GM21367 (cell line): ENCODE measurements at regions not wholly inside any gene's neighbourhood (a gene's known extent, or its start where the extent isn't known, plus 50 kb on each side); places are given as distances from the start of the nearest gene placed in this dataset.

Experiments
- ATAC-seq: cut with Tn5 transposase; IDR thresholded peaks from one replicate; pipeline ENCODE4 v1.9.1; 2021; ENCODE audit not compliant: unreplicated experiment

DNA sequence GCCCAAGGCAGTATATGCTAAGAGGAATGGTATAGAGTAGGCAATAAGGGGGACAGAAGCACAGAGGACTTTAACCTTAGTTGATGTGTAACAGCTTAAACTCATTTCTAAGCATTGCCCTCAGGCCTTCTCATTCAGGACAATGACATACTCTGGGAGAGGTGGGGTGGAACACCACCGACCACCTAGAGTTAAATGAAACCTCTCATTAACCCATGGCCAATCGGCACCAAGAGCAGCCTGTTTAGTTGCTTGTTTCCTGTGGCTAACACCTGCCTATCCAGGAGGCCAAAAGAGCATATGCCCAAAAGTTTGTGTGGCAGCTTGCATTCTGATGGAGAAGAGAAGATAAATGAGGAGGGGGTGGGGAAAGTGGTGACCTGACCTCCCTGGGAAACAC lies 50.0 kb downstream of the PABIR2 start:
- ATAC-seq: no peak

DNA sequence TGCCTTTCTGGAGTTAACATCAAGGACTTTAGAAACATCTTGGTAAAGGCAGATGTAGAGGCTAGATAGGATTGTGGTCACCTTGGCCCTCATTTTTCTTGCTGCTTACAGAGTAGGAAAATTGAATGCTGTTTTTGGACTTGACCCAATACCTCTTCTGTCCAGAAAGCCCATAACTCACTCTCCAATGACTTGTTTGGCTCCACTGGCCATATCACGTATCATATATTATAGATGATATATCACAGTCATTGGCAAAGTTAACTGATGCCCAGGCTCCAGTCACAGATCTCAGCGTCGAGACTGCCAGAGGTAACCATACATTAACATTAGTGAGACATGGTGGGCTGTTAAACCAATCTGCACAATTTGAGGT lies 50.6 kb downstream of the PABIR2 start:
- ATAC-seq: no peak

DNA sequence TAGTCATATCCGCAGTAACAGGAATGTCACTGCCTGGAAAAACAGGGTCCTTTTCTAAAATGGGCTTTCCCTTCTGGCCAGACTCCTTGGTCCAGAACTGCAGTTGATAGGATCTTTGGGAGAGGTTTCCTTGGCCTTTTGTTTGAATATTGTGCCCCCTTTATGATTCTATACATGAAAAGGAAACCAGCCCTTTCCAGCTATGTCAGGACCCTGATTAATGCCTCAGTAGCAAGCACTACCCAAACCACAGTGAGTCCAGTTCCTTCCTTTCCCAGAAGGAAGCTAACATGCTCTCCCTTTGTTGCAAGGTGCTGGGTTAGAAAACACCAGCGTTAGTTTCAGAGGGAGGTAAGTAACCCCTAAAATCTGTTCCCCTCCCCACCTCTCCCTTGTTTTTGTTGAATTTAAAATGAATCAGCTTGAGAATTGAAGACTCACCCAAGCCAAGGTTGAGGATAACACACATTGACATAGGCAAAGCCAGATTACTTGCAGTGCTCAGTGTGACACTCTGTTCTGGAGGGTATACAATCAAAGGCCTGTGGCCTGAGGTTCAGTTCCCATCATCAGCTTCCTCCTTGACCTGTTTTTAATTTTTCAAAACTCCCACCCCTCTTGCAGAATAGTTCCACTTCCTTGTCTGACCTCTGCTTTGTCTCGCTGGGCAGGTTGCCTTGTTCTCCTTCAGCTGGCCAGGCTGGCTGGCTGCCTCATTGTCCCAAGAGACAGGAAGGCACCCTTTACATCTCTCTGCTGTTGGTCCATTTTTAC lies 51.2 kb downstream of the PABIR2 start:
- no peak for ATAC-seq

DNA sequence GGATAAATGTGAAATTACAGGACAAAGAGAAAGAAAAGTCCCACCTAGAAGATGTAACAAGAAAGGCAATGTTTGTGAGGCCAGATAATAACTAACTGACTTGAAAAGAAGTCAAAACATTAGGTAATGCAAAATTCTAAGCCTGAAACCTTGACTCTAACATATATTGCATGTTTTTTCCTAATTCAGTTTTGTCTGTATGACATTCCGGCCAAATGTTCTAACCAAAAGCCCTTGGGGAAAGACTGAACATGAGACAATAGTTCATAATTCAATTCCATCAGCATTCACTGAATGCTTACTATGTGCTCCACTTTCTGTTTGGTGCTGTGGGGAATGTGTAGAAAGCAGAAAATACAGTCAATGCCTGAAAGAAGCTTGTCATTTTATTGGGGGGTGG lies 53.9 kb downstream of the PABIR2 start:
- ATAC-seq: no peak

DNA sequence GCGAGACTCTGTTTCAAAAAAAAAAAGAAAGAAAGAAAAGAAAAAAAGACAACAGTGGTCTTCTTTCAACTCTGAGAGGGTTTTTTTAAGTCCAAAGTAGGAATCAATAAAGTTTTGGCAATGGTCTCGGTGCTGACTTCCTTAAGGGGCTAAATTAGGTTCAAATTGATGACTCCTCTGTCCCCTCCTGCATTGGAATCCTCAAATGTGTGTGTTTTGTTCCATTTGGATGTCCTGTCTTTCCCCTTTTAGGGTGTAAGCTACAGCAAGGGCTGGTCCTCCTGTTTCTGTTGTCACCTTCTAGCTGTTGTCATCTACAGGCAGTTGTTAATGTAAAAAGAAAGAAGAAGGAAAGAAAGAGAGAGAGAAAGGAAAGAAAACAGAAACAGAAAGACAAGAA lies 54.4 kb downstream of the PABIR2 start:
- ATAC-seq: no peak

DNA sequence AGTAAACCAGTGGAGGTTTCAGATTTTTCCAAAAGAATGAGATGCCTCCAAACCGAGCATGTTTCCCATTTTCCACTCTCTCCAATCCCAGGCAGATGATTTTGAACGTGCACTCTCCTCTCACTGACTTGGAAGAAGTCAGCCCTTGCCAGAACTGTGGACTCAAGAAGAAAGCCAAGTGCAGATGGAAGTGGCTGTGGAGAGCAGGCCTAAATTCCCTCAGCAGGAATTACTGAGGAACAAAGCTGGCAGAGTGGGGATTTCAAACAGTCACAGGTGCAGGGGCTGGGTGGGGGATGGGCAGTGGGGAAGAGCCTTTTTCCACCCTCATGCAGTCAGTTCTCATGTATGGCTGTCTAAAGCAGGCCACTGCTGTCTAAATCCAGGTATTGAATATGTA lies 55.3 kb downstream of the PABIR2 start:
- ATAC-seq: no peak

DNA sequence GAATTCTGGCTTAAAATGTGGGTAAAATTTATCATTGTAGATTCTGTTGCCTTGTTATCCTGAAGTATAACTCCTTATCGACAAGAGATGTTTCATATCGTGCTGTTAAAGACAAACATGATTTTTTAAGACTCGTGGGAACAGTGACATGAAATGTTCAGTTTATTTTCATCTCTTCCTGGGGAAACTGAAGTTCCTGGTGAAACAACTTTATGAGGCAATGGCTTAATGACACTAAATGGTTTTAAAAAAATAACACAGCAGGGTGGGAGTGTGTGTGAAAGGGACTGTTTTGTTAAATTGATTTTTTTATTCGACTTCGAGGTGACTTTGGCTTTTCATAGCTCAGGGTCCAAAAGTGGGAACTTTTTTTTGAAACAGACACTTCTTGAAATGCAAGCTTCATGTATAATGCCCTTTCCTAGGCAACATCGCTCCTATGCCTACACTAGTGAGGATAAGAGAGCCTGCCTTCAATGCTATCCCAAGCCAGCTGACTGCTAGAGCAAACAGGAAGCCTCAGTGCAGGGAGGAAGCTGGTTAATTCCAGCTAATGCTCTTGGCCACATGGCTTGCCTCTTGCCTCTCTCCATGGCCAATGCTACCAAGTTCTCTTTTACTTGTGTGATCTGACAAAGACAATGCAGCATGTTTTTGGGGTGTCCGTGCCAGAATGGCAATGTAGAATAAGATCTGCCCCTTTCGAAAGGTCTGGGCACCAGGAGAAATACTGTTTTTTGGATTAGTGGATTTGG lies 57.8 kb downstream of the PABIR2 start:
- ATAC-seq: no peak

DNA sequence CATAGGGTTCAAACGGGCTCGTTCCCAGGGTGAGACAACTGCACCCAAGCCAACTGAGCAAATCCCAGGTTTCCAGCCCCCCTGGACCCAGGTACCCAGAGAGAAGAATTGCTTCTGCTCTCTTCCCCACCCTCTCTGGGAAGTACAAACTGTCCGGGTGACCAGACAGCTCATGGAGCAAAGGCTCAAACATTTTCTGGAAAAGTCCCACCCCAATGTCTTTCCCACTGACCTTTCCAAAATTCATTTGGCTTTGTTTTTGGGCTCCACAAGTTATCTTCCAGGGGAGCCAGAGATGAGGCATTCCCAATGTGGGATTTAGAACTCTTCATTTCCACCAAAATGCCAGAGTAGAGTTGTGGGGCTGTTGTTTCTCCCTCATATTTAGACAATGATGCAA lies 58.6 kb downstream of the PABIR2 start:
- no peak for ATAC-seq

DNA sequence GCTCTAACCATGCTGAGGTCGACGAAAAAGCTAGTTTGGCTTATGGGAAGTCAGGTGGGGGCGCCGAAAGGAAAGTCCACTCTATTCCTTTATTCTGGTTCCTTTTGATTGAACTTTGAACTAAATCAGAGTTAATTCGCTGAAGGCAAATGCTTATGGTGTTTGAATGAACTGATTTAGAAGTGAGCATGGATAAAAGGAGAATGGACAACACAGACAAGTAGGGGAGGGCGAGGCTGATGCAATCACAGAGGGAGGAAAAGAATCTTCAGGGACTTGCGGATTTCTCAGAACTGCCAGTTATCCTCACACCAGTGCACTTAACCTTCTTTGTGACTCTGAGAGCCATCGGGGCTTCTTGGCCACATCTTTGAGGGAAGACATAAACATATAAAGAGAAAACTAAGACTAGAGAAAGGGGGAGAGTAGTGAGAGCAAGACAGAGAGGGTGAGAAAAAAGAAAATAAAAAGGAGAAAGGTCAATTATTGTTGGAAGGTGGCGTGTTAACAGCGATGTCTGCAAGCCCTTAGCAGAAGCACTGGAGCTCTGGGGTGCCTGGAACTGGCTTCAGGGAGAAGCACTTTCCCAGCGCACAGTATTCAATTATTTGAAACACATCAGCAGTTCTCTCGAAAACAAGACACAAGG lies 59.2 kb downstream of the PABIR2 start:
- ATAC-seq: no peak

DNA sequence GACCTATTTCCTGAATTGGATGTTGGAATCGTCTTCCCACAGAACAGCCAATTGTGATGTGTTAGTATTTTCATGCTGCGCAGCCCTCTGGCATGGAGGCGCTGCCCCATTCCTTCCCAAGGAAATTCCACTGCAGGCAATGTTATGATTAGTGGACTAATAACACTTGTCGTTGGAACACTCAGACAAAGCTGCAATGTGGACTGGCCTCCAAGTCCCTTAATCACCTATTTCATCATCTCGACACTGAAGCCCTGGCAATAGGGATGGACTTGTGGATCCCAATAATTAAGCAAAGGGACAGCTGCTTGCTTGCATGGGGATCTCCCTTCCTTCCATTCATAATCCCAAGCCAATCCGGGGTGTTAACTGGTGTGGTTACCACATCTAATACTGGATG lies 59.9 kb downstream of the PABIR2 start:
- no peak for ATAC-seq

DNA sequence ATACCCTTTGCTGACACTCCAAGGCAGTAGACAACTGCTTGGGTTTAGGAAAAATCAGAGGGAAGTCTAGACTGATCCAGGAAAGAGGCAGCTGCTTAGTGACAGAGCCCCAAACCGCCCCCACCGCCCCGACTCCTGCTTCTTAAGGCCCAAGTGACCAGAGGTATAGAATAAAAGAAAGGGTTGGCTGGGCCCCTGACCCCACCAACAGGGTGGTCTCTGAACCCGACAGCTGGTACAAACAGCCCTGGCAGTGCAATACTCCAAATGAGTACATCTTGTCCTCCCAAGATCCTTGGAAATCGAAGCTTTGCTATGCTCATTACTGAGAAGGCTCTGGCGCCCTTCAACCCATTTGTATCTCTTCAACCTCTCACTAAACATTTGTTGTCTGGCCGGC lies 60.6 kb downstream of the PABIR2 start:
- no peak for ATAC-seq

DNA sequence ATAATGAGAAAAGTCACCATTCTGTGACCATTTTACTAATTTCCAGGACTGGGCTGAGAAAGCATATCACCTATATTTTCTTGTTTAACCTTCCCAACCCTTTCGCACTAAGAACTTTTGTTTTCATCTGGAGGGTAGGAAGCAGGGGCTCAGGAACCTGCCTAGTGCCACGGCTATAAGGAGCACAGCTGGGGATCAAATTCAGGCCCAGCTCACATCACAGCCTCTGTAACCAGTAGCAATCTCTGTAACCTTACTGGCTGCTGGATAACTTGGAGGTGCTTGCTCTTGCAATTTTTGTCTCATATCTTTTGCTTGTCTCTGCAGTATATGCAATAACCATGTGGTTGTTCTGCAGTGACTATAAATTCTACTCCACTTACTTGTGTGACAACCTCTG lies 62.0 kb downstream of the PABIR2 start:
- no peak for ATAC-seq

DNA sequence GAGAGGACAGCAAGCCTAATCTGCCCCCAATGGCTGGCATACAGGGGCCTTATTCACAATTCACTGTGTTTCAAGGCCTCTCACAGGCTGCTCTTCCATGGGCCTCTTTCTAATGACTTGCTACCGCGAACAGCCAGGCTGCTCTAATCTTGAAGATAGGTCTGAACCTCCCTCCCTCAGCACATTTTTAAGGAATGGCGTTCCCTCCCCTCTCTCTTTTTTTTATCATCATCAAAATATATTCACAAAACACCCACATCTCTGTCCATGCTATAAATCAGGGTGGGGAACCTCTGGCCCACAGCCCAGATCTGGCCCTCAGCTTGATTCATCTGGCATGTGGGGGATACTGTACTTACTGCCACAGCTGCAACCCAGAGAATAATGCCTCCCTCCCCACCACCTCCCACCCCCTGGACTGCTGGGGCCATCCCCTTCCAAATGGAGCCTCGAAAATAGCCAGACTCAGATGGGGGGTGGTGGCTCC lies 62.5 kb downstream of the PABIR2 start:
- ATAC-seq: no peak

DNA sequence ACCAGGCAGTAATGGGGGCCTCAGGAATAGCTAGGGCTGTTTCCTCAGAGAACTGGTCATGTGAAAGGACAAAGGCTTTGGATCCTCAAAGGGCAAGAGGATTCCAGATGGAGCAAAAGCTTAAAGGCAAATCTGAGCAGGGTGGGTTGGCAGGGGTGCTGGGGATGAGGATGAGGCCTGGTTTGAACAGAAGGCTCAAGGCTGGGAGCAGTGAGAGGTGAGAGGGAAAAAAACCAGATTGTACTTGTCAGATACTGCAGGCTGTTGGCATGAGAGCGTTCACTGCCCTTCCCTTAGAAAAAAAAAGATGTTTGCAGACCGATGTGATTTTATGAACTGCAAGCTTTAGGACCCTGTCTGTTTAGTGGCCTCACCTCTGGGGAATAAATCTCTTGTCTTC lies 63.4 kb downstream of the PABIR2 start:
- no peak for ATAC-seq

DNA sequence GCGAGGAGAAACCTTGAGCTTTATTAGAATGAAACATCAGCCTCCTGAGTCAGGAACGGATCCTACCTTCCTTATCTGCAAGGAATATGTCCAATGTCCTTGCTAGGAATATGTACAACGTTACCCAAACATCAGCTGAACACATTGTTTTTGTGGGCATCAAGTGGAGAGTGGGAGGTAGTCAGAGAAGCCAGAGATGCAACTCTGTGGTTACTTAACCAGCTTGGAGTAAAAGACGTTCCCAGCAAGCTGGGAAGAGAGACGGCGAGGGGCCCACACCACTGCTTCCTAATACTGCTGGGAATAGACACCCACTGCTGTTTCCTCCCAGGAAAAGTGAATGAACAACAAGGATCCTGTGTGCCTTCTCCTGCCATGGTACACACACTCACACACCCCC lies 64.3 kb downstream of the PABIR2 start:
- no peak for ATAC-seq

DNA sequence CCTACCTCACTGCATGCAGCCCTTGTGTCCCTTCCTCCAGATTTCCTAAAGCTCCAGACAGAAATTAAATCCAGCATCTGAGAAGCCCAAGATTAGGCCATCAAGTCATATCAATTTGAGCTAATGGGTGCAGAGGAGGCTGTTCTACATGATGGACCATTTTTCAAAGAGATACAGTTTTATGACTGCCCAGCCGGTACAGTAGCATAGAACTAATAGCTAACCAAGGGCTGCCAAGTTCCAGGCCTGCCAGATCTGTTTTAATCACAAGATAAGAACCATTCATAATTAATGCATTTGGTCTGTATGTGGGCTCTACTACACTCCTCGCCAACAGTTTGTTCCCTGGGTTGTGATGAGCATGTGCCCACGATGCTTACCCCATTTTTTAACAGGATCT lies 64.9 kb downstream of the PABIR2 start:
- ATAC-seq: no peak

DNA sequence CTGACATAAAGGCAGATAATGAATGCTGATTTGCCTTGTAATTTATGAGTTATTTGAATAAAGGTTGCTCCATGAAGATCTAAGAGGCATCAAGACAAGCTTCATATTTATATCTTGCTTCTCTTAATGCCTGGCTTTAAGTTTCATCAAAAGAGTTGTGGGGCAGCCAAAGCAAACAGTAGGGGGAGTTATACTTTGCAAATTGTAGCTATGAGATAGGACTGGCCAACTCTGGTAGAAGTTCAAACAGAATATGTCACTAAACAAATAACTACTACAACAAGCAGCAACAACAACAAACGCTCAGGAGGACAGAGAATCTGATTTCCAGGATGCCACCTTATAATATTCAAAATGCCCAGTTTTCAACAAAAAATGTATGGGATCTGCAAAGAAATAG lies 69.1 kb upstream of the PLAC1 start:
- ATAC-seq: no peak

DNA sequence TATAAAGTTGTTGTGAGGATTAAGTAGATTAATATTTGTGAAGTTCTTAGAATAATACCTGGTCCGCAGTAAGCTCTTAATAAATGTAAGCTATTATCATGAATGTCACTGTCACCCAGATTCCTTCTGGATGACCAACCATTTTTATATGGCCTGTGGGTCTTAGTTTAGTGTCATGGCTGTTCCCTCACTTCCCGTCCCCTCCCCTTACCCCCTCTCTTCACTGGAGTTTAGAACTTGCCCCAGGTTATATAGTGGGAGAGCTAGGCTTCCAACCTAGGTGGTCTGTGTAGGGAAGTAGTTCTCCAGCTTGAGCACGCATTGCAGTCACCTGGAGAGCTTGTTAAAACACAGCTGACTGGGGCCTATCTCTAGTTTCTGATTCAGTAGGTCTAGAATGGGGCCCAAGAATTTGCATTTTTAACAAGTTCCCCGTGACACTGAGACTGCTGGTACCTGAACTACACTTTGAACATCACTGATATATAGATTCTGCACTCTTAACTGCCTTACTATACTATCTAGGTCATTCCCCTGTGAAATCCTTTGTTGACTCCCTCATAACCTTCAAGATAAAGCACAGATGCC lies 66.9 kb upstream of the PLAC1 start:
- no peak for ATAC-seq

DNA sequence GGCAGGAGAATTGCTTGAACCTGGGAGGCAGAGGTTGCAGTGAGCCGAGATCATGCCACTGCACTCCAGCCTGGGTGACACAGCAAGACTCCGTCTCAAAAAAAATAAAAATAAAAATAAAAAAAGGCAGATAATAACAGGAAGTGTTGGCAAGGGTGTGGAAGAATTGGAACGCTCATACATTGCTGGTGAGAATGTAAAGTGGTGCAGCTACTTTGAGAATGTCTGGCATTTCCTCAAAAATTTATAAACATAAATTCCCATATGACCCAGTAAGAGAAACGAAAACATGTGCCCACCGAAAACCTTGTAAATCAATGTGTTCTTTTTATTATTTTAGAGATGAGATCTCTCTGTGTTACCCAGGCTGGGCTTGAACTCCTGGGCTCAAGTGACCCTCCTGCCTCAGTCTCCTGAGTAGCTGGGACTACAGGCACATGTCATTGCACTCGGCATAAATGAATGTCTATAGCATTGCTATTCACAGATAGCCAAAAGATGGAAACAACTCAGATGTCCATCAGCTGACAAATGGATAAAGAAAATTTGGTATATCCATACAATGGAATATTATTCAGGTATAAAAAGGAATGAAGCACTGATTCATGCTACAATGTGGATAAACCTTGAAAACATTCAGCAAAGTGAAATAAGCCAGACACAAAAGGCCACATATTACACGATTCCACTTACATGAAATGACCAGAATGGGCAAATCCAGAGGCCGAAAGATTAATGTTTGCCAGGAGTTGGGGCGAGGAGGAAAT lies 63.7 kb upstream of the PLAC1 start:
- no peak for ATAC-seq

DNA sequence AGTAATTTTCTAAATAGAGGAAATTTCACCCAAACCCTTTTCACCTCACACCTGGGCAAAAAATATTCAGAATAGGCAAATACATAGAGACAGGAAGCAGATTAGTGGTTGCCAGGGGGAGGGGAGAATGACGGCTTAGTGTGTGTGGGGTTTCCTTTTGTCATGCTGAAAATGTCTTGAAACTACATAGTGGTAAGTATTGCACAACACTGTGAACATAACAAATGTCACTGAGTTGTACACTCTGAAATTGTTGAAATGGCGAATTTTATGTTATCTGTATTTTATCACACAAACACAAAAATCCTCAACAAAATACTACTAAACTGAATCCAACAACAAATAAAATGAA lies 60.7 kb upstream of the PLAC1 start:
- peak; percentile 75 for ATAC-seq
